ENCODE measurements at regions not wholly inside any gene's neighbourhood (a gene's known extent, or its start where the extent isn't known, plus 50 kb on each side); places are given as distances from the start of the nearest gene placed in this dataset.

- no peaks in the 10 kb centered on the region for H3K4me1 Mint-ChIP-seq (ENCODE audit: low read depth, unreplicated experiment)
- no peaks in the 10 kb centered on the region for H3K36me3 Mint-ChIP-seq (ENCODE audit: insufficient read depth, unreplicated experiment)
- CTCF ChIA-PET: no interaction called here
- no peak overlapping the region for H3K4me3 Mint-ChIP-seq (ENCODE audit: low read depth, unreplicated experiment)
- intact Hi-C loops (cut with micrococcal nuclease; ENCODE audit: unreplicated experiment): no loop called here
- TF ChIP-seq, protein P1, sequence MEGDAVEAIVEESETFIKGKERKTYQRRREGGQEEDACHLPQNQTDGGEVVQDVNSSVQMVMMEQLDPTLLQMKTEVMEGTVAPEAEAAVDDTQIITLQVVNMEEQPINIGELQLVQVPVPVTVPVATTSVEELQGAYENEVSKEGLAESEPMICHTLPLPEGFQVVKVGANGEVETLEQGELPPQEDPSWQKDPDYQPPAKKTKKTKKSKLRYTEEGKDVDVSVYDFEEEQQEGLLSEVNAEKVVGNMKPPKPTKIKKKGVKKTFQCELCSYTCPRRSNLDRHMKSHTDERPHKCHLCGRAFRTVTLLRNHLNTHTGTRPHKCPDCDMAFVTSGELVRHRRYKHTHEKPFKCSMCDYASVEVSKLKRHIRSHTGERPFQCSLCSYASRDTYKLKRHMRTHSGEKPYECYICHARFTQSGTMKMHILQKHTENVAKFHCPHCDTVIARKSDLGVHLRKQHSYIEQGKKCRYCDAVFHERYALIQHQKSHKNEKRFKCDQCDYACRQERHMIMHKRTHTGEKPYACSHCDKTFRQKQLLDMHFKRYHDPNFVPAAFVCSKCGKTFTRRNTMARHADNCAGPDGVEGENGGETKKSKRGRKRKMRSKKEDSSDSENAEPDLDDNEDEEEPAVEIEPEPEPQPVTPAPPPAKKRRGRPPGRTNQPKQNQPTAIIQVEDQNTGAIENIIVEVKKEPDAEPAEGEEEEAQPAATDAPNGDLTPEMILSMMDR (IDR thresholded peaks at IDR 0.05; ENCODE audit: unreplicated experiment): no peak
- H3K27me3 Mint-ChIP-seq (ENCODE audit: unreplicated experiment): no peaks in the 10 kb centered on the region
- H3K27ac Mint-ChIP-seq (ENCODE audit: unreplicated experiment): no peak overlapping the region
- BruUV-seq (replicated peaks): no TSS peak
- DNase-seq: no peak
- H3K9me3 Mint-ChIP-seq (ENCODE audit: low read depth, unreplicated experiment): peaks cover 2% of the 10 kb centered on the region
Measured at GRCh38 chr21:26307640-26308039, 137.1 kb upstream of the APP start.

- Mint-ChIP-seq H3K27ac (ENCODE audit: unreplicated experiment) (no peak overlapping the region), H3K4me3 (ENCODE audit: low read depth, unreplicated experiment) (no peak overlapping the region), H3K4me1 (ENCODE audit: low read depth, unreplicated experiment) (no peaks in the 10 kb centered on the region), H3K36me3 (ENCODE audit: insufficient read depth, unreplicated experiment) (no peaks in the 10 kb centered on the region), H3K27me3 (ENCODE audit: unreplicated experiment) (no peaks in the 10 kb centered on the region), H3K9me3 (ENCODE audit: low read depth, unreplicated experiment) (no peaks in the 10 kb centered on the region)
- BruUV-seq (replicated peaks): no TSS peak
- CTCF ChIA-PET: no interaction called here
- intact Hi-C loops (cut with micrococcal nuclease; ENCODE audit: unreplicated experiment): no loop called here
- no peak for DNase-seq
- TF ChIP-seq, protein P1 (IDR thresholded peaks at IDR 0.05; ENCODE audit: unreplicated experiment): no peak
Measured at GRCh38 chr21:26297851-26298250, 127.3 kb upstream of the APP start.

GRCh38 chr21:26293141-26293946, 122.8 kb upstream of the APP start:
- TF ChIP-seq, protein P1 (IDR thresholded peaks at IDR 0.05; ENCODE audit: unreplicated experiment): no peak
- no peaks in the 10 kb centered on the region for H3K36me3 Mint-ChIP-seq (ENCODE audit: insufficient read depth, unreplicated experiment)
- no peaks in the 10 kb centered on the region for H3K4me1 Mint-ChIP-seq (ENCODE audit: low read depth, unreplicated experiment)
- BruUV-seq (replicated peaks): no TSS peak
- H3K27me3 Mint-ChIP-seq (ENCODE audit: unreplicated experiment): no peaks in the 10 kb centered on the region
- intact Hi-C loops (cut with micrococcal nuclease; ENCODE audit: unreplicated experiment): no loop called here
- no peak overlapping the region for H3K27ac Mint-ChIP-seq (ENCODE audit: unreplicated experiment)
- H3K9me3 Mint-ChIP-seq (ENCODE audit: low read depth, unreplicated experiment): no peaks in the 10 kb centered on the region
- no peak for DNase-seq
- CTCF ChIA-PET: no interaction called here
- H3K4me3 Mint-ChIP-seq (ENCODE audit: low read depth, unreplicated experiment): no peak overlapping the region

GRCh38 chr21:26288026-26288425, 117.5 kb upstream of the APP start:
- H3K27ac Mint-ChIP-seq (ENCODE audit: unreplicated experiment): no peak overlapping the region
- no peak overlapping the region for H3K4me3 Mint-ChIP-seq (ENCODE audit: low read depth, unreplicated experiment)
- no TSS peak for BruUV-seq (replicated peaks)
- CTCF ChIA-PET: no interaction called here
- intact Hi-C loops (cut with micrococcal nuclease; ENCODE audit: unreplicated experiment): no loop called here
- no peaks in the 10 kb centered on the region for H3K9me3 Mint-ChIP-seq (ENCODE audit: low read depth, unreplicated experiment)
- H3K27me3 Mint-ChIP-seq (ENCODE audit: unreplicated experiment): peaks cover 7% of the 10 kb centered on the region
- H3K4me1 Mint-ChIP-seq (ENCODE audit: low read depth, unreplicated experiment): no peaks in the 10 kb centered on the region
- DNase-seq: no peak
- H3K36me3 Mint-ChIP-seq (ENCODE audit: insufficient read depth, unreplicated experiment): no peaks in the 10 kb centered on the region
- TF ChIP-seq, protein P1 (IDR thresholded peaks at IDR 0.05; ENCODE audit: unreplicated experiment): no peak

Data from Calu3 (cell line).